Thoracic aorta (tissue), 2 donors: ENCODE measurements at regions not wholly inside any gene's neighbourhood (a gene's known extent, or its start where the extent isn't known, plus 50 kb on each side); places are given as distances from the start of the nearest gene placed in this dataset.

Source experiments
- ATAC-seq: fragments of 150-250 bp; one replicate; pipeline ENCODE4 v1.8.0; 2017; ENCODE audit warnings: low read depth; ENCODE audit not compliant: insufficient number of reproducible peaks, low FRiP score
- DNase-seq: peaks from one replicate; pipeline ENCODE4 v3.0.0-alpha.2; 2020; ENCODE audit warnings: low spot score
- H3K27ac ChIP-seq, 2 donors: fragments of 200-600 bp; sonication (generic); 1 replicate in 1 of 2; 2 replicates in 1 of 2; pipeline ENCODE4 v1.5.1; 2016; ENCODE audit warnings: mild to moderate bottlenecking in 2 of 2, moderate library complexity in 2 of 2
- H3K27me3 ChIP-seq: fragments of 200-600 bp; sonication (generic); replicated peaks from 2 replicates; pipeline ENCODE4 v1.6.0; 2016; ENCODE audit warnings: mild to moderate bottlenecking; ENCODE audit not compliant: insufficient read depth
- H3K36me3 ChIP-seq: fragments of 200-600 bp; sonication (generic); one replicate; pipeline ENCODE4 v1.5.1; 2016
- H3K4me1 ChIP-seq, 2 donors: fragments of 200-600 bp; sonication (generic); 1 replicate in 1 of 2; 2 replicates in 1 of 2; pipeline versions ENCODE4 v1.5.1 to v1.6.0; 2016; ENCODE audit warnings: low read depth in 2 of 2, mild to moderate bottlenecking in 1 of 2; ENCODE audit not compliant: control insufficient read depth in 1 of 2
- H3K4me3 ChIP-seq: fragments of 200-600 bp; sonication (generic); 2 replicates; pipeline ENCODE4 v1.5.1; 2016; ENCODE audit warnings: mild to moderate bottlenecking
- H3K9me3 ChIP-seq: fragments of 200-600 bp; sonication (generic); 2 replicates; pipeline ENCODE4 v1.5.1; 2016
- TF ChIP-seq, protein P1 (sequence below): fragments of 200-600 bp; sonication (generic); IDR thresholded peaks from one replicate; pipeline ENCODE4 v1.5.1; 2019; ENCODE audit warnings: antibody characterized with exemption

DNA sequence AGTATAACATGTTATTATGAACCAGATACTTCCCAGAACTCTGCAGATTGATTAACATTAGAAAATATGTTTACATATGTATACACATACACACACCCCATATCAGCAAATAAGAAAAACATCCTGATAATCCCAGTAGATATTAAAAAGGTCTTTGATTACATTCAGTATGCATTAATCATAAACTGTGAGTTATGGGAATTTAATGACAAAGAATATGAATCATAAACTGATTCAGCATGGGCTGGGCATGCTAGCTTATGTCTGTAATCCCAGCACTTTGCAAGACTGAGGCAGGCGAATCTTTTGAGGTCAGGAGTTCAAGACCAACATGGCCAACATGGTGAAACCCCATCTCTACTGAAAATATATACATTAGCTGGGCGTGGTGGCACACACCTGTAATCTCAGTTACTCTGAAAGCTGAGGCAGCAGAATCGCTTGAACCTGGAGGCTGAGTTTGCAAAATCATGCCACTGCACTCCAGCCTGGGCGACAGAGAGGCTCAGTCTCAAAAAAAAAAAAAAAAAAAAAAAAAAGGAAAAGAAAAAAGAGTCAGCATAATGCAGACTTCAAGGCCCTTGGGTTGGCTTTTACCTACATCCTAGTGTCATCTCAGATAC is 581.9 kb upstream of the PRR20A start:
- Histone ChIP-seq H3K9me3 (no peaks in the 10 kb centered on the region), H3K4me3 (no peak overlapping the region), H3K27ac (no peak overlapping the region), H3K27me3 (no peaks in the 10 kb centered on the region), H3K36me3 (no peaks in the 10 kb centered on the region), H3K4me1 (no peaks in the 10 kb centered on the region)
- TF ChIP-seq, protein P1, sequence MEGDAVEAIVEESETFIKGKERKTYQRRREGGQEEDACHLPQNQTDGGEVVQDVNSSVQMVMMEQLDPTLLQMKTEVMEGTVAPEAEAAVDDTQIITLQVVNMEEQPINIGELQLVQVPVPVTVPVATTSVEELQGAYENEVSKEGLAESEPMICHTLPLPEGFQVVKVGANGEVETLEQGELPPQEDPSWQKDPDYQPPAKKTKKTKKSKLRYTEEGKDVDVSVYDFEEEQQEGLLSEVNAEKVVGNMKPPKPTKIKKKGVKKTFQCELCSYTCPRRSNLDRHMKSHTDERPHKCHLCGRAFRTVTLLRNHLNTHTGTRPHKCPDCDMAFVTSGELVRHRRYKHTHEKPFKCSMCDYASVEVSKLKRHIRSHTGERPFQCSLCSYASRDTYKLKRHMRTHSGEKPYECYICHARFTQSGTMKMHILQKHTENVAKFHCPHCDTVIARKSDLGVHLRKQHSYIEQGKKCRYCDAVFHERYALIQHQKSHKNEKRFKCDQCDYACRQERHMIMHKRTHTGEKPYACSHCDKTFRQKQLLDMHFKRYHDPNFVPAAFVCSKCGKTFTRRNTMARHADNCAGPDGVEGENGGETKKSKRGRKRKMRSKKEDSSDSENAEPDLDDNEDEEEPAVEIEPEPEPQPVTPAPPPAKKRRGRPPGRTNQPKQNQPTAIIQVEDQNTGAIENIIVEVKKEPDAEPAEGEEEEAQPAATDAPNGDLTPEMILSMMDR, result no peak
- ATAC-seq (no peak), DNase-seq (no peak)

DNA sequence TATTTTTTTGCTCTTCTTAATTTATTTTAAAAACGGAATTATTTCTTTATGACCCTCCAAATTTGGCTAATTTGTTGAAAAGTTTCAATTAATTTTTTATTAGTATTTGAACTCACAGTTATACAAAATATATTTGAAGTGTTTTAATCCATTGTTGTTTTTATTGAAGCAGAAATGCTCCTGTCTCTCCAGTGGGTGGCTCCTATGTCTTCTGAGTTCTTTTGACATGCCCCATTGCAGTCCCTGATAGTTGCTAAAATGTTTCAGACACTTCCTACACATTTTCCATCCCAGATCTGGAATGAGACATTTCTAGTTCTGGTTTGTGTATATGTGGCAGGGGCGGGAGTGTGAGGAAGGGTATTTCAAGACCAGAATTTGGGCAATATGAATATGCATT is 579.4 kb upstream of the PRR20A start:
- Histone ChIP-seq H3K4me3 (no peak overlapping the region), H3K9me3 (no peaks in the 10 kb centered on the region), H3K36me3 (no peaks in the 10 kb centered on the region), H3K27me3 (no peaks in the 10 kb centered on the region), H3K27ac (no peak overlapping the region), H3K4me1 (no peaks in the 10 kb centered on the region)
- TF ChIP-seq, protein P1, result no peak
- no peak for DNase-seq
- no peak for ATAC-seq

DNA sequence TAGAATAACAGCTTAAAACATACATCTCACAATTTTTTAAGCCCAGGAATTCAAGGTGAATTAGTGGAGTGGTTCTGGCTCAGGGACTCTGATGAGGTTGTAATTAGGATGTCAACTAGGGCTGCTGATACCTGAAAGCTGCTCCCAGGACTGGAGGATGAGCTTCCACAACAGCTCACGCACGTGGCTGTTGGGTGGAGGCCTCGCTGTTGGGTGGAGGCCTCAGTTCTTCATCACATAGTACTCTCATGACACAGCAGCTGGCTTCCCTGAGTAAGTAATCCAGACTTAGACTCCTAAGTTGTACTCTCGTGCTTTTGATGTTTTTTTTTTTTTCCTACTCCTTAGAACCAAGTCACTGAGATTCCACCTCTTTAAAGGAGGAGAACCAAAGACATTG is 577.1 kb upstream of the PRR20A start:
- H3K27me3 ChIP-seq, result no peaks in the 10 kb centered on the region
- H3K27ac ChIP-seq, result no peak overlapping the region
- ATAC-seq (no peak), DNase-seq (no peak)
- no peaks in the 10 kb centered on the region for H3K9me3 ChIP-seq
- no peak overlapping the region for H3K4me3 ChIP-seq
- H3K4me1 ChIP-seq, result no peaks in the 10 kb centered on the region
- H3K36me3 ChIP-seq, result no peaks in the 10 kb centered on the region
- TF ChIP-seq, protein P1, result no peak

DNA sequence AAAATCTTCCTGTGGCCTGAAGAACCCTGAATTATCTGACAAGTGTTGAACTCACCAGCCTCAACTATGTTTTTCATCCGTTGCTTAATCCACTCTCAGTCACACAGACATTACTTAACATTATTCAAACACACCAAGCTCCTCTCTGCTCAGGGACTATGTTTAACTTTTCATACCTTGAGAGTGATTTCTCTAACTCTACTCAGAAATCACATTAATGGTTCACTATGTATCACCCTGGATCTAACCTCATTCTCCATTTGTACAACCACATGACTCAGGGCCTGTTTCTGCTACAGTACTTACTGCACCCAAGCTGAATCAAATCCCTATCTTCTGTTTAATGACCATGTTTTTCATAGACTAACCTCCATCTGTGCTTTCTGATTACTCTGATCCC is 553.7 kb upstream of the PRR20A start:
- Histone ChIP-seq H3K9me3 (no peaks in the 10 kb centered on the region), H3K36me3 (no peaks in the 10 kb centered on the region), H3K27ac (no peak overlapping the region), H3K4me1 (no peaks in the 10 kb centered on the region), H3K27me3 (no peaks in the 10 kb centered on the region), H3K4me3 (no peak overlapping the region)
- ATAC-seq (no peak), DNase-seq (no peak)
- TF ChIP-seq, protein P1, result no peak

DNA sequence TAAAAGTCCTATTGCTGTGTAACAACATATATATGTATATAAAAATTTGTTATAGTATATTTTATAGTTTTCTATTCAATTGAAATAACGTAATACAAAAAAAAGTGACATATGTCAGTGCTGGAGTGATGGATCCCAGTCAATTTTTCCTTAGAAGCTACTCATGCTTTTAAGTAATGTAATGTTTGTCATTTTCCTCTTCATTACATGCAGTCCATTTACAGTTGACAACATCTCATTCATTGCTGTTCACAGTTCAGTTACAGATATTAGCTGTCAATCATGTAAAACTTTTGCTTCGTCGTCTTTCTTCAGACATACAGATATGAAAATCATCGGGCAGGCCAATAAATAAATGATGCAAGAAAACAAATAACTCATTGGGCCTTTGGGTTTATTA is 525.1 kb upstream of the PRR20A start:
- H3K4me3 ChIP-seq, result no peak overlapping the region
- DNase-seq, result no peak
- no peak overlapping the region for H3K27ac ChIP-seq
- H3K4me1 ChIP-seq, result no peaks in the 10 kb centered on the region
- TF ChIP-seq, protein P1, result no peak
- H3K9me3 ChIP-seq, result no peaks in the 10 kb centered on the region
- no peak for ATAC-seq
- no peaks in the 10 kb centered on the region for H3K27me3 ChIP-seq
- no peaks in the 10 kb centered on the region for H3K36me3 ChIP-seq
